HAP-1 (cell line): ENCODE measurements at regions not wholly inside any gene's neighbourhood (a gene's known extent, or its start where the extent isn't known, plus 50 kb on each side); places are given as distances from the start of the nearest gene placed in this dataset.

Experiments
- DNase-seq, 2 experiments: peaks; one replicate each; pipeline ENCODE4 v3.0.0-alpha.2; 2016 to 2020; ENCODE audit warnings: low spot score in 2 of 2
- H3K27me3 ChIP-seq: fragments of 250-450 bp; sonication (Bioruptor Pico); 2 replicates; pipeline ENCODE4 v1.5.1; 2020; ENCODE audit warnings: low read depth, mild to moderate bottlenecking, moderate library complexity
- H3K36me3 ChIP-seq: fragments of 250-450 bp; sonication (Bioruptor Pico); replicated peaks from 2 replicates; pipeline ENCODE4 v1.5.1; 2020; ENCODE audit warnings: mild to moderate bottlenecking
- H3K4me1 ChIP-seq: fragments of 250-450 bp; sonication (Bioruptor Pico); 2 replicates; pipeline ENCODE4 v1.5.1; 2020; ENCODE audit warnings: mild to moderate bottlenecking
- H3K4me3 ChIP-seq: fragments of 250-450 bp; sonication (Bioruptor Pico); 2 replicates; pipeline ENCODE4 v1.5.1; 2020; ENCODE audit warnings: mild to moderate bottlenecking, moderate library complexity
- H3K9me3 ChIP-seq: fragments of 250-450 bp; sonication (Bioruptor Pico); 2 replicates; pipeline ENCODE4 v1.5.1; 2020; ENCODE audit warnings: mild to moderate bottlenecking, moderate library complexity
- in situ Hi-C: fragments of 300-500 bp; cut with MboI; formaldehyde crosslinking; loops from 3 replicates; pipeline ENCODE4 v1.14.3; 2020; ENCODE audit warnings: low sequenced_read_pairs, inconsistent platforms, mixed read lengths

- no peak for DNase-seq
- no peaks in the 10 kb centered on the region for H3K4me1 ChIP-seq
- no peaks in the 10 kb centered on the region for H3K36me3 ChIP-seq
- H3K4me3 ChIP-seq = no peak overlapping the region
- in situ Hi-C loops = no loop called here
- no peaks in the 10 kb centered on the region for H3K9me3 ChIP-seq
- H3K27me3 ChIP-seq = no peaks in the 10 kb centered on the region
Measured at GRCh38 chr3:81952141-81952540, 190.7 kb upstream of the GBE1 start.

- in situ Hi-C loops = no loop called here
- no peaks in the 10 kb centered on the region for H3K9me3 ChIP-seq
- H3K36me3 ChIP-seq = no peaks in the 10 kb centered on the region
- no peak overlapping the region for H3K4me3 ChIP-seq
- H3K4me1 ChIP-seq = no peaks in the 10 kb centered on the region
- no peaks in the 10 kb centered on the region for H3K27me3 ChIP-seq
- DNase-seq = no peak
Measured at GRCh38 chr3:81951636-81952035, 190.2 kb upstream of the GBE1 start.

GRCh38 chr3:81951106-81951505 lies 189.7 kb upstream of the GBE1 start:
- Histone ChIP-seq H3K36me3 (no peaks in the 10 kb centered on the region), H3K9me3 (no peaks in the 10 kb centered on the region), H3K4me3 (no peak overlapping the region), H3K4me1 (no peaks in the 10 kb centered on the region), H3K27me3 (no peaks in the 10 kb centered on the region)
- in situ Hi-C loops = no loop called here
- DNase-seq = no peak

GRCh38 chr3:81947359-81947758 lies 185.9 kb upstream of the GBE1 start:
- in situ Hi-C loops = no loop called here
- Histone ChIP-seq H3K36me3 (no peaks in the 10 kb centered on the region), H3K4me1 (no peaks in the 10 kb centered on the region), H3K4me3 (no peak overlapping the region), H3K9me3 (no peaks in the 10 kb centered on the region), H3K27me3 (no peaks in the 10 kb centered on the region)
- no peak for DNase-seq

GRCh38 chr3:81938681-81939080 lies 177.2 kb upstream of the GBE1 start:
- in situ Hi-C loops = no loop called here
- no peaks in the 10 kb centered on the region for H3K9me3 ChIP-seq
- no peak for DNase-seq
- no peaks in the 10 kb centered on the region for H3K4me1 ChIP-seq
- H3K36me3 ChIP-seq = no peaks in the 10 kb centered on the region
- H3K4me3 ChIP-seq = no peak overlapping the region
- H3K27me3 ChIP-seq = no peaks in the 10 kb centered on the region

GRCh38 chr3:81936817-81937216 lies 175.4 kb upstream of the GBE1 start:
- Histone ChIP-seq H3K4me3 (no peak overlapping the region), H3K9me3 (no peaks in the 10 kb centered on the region), H3K36me3 (no peaks in the 10 kb centered on the region), H3K27me3 (no peaks in the 10 kb centered on the region), H3K4me1 (no peaks in the 10 kb centered on the region)
- in situ Hi-C loops = no loop called here
- DNase-seq = no peak

GRCh38 chr3:81932681-81933080 lies 171.2 kb upstream of the GBE1 start:
- Histone ChIP-seq H3K4me1 (peaks cover 16% of the 10 kb centered on the region), H3K9me3 (no peaks in the 10 kb centered on the region), H3K36me3 (no peaks in the 10 kb centered on the region), H3K4me3 (no peak overlapping the region), H3K27me3 (no peaks in the 10 kb centered on the region; the same call in 1 of the 2 replicates)
- no peak for DNase-seq
- in situ Hi-C loops = no loop called here

- Histone ChIP-seq H3K9me3 (no peaks in the 10 kb centered on the region), H3K4me3 (no peak overlapping the region), H3K36me3 (no peaks in the 10 kb centered on the region), H3K4me1 (peaks cover 22% of the 10 kb centered on the region), H3K27me3 (no peaks in the 10 kb centered on the region; the same call in 1 of the 2 replicates)
- in situ Hi-C loops = no loop called here
- DNase-seq = no peak
Measured at GRCh38 chr3:81931265-81932251, 170.1 kb upstream of the GBE1 start.

- H3K4me1 ChIP-seq = peaks cover 22% of the 10 kb centered on the region
- no peaks in the 10 kb centered on the region for H3K36me3 ChIP-seq
- H3K27me3 ChIP-seq = no peaks in the 10 kb centered on the region; the same call in 1 of the 2 replicates
- DNase-seq = peak in 1 of 2 experiments; percentile 25
- H3K9me3 ChIP-seq = no peaks in the 10 kb centered on the region
- in situ Hi-C loops = no loop called here
- no peak overlapping the region for H3K4me3 ChIP-seq
Measured at GRCh38 chr3:81929697-81930096, 168.3 kb upstream of the GBE1 start.

- Histone ChIP-seq H3K36me3 (no peaks in the 10 kb centered on the region), H3K4me3 (no peak overlapping the region), H3K9me3 (no peaks in the 10 kb centered on the region), H3K4me1 (peaks cover 22% of the 10 kb centered on the region), H3K27me3 (no peaks in the 10 kb centered on the region; the same call in 1 of the 2 replicates)
- in situ Hi-C loops = no loop called here
- DNase-seq = peak in 1 of 2 experiments; percentile 93
Measured at GRCh38 chr3:81927811-81928210, 166.4 kb upstream of the GBE1 start.

GRCh38 chr3:81925385-81925784 lies 163.9 kb upstream of the GBE1 start:
- H3K27me3 ChIP-seq = no peaks in the 10 kb centered on the region; the same call in 1 of the 2 replicates
- H3K9me3 ChIP-seq = no peaks in the 10 kb centered on the region
- peaks cover 22% of the 10 kb centered on the region for H3K4me1 ChIP-seq
- H3K36me3 ChIP-seq = no peaks in the 10 kb centered on the region
- in situ Hi-C loops = no loop called here
- DNase-seq = no peak
- H3K4me3 ChIP-seq = no peak overlapping the region

GRCh38 chr3:81923038-81923437 lies 161.6 kb upstream of the GBE1 start:
- H3K36me3 ChIP-seq = no peaks in the 10 kb centered on the region
- no peak overlapping the region for H3K4me3 ChIP-seq
- in situ Hi-C loops = loop anchor here (25.0 kb wide), 1 partner anchor 214 kb away; no protein-coding TSS in a partner anchor
- H3K27me3 ChIP-seq = no peaks in the 10 kb centered on the region
- H3K9me3 ChIP-seq = no peaks in the 10 kb centered on the region
- peaks cover 6% of the 10 kb centered on the region for H3K4me1 ChIP-seq
- no peak for DNase-seq

GRCh38 chr3:81922404-81922803 lies 161.0 kb upstream of the GBE1 start:
- Histone ChIP-seq H3K4me1 (peaks cover 6% of the 10 kb centered on the region), H3K27me3 (no peaks in the 10 kb centered on the region), H3K9me3 (no peaks in the 10 kb centered on the region), H3K36me3 (no peaks in the 10 kb centered on the region), H3K4me3 (no peak overlapping the region)
- in situ Hi-C loops = loop anchor here (25.0 kb wide), 1 partner anchor 215 kb away; no protein-coding TSS in a partner anchor
- no peak for DNase-seq

- in situ Hi-C loops = loop anchor here (25.0 kb wide), 1 partner anchor 216 kb away; no protein-coding TSS in a partner anchor
- DNase-seq = no peak
- no peaks in the 10 kb centered on the region for H3K27me3 ChIP-seq
- no peak overlapping the region for H3K4me3 ChIP-seq
- H3K4me1 ChIP-seq = peaks cover 2% of the 10 kb centered on the region; the same call in 1 of the 2 replicates
- H3K9me3 ChIP-seq = no peaks in the 10 kb centered on the region
- H3K36me3 ChIP-seq = no peaks in the 10 kb centered on the region
Measured at GRCh38 chr3:81920816-81921215, 159.4 kb upstream of the GBE1 start.
